ENCODE measurements at regions not wholly inside any gene's neighbourhood (a gene's known extent, or its start where the extent isn't known, plus 50 kb on each side); places are given as distances from the start of the nearest gene placed in this dataset.

DNA sequence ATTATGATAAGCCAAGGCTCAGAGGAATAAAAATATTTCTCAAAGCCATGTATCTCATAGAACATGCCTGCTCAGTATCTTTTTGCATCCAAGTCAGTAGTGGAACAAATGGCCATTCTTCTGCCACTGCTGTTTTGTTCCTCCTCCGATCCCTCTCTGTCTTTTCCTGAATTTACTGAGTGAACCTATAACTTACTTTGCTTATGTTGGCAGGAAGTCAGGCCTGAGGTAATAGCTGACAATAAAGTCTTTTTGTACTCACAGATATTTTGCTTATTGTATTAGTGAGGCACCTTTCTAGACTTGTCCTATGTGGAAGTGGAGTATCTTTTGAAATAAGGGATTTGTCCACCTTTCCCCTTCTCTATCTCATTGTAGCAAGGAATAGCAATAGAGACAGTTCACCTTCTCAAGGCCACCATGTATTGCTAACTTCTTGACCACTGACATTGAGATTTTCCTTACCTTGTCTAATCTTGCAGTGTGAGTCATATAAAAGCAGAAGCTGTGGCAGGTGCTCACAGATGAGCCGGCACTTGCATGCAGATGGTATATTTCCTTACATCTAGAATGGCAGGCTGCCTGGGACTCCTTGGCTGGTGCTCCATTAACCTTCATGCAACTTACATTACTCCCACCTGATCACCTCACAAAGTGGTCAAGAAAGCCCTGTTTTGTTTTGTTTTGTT lies 68.2 kb downstream of the AGTR2 start:
- no peak overlapping the region for H3K27ac ChIP-seq (ENCODE audit: insufficient read depth, low read depth, low read length)
- no peaks in the 10 kb centered on the region for H3K36me3 ChIP-seq (ENCODE audit: control insufficient read depth in 2 of 2, extremely low read depth in 1 of 2, insufficient read depth in 2 of 2, low read length in 2 of 2)
- ChIA-PET POLR2A (no interaction called here), CTCF (no interaction called here)
- FAIRE-seq (no peak), DNase-seq (ENCODE audit: low read depth, low spot score) (no peak)
- BruUV-seq (replicated peaks): no TSS peak
- no peak overlapping the region for H2AFZ ChIP-seq (ENCODE audit: low read depth, low read length)
- no peaks in the 10 kb centered on the region for H4K20me1 ChIP-seq (replicated peaks; ENCODE audit: control insufficient read depth, extremely low read depth, insufficient read depth, low read length)
- no peaks in the 10 kb centered on the region for H3K9me1 ChIP-seq (replicated peaks; ENCODE audit: control insufficient read depth, extremely low read depth, insufficient read depth, low read length)
- no peak overlapping the region for H3K4me3 ChIP-seq (replicated peaks in 1 of 3; ENCODE audit: insufficient read depth in 1 of 3, low read depth in 1 of 3, low read length in 3 of 3)
- no peak overlapping the region for H3K9ac ChIP-seq (replicated peaks; ENCODE audit: extremely low read depth, insufficient read depth, low read length)
- TF ChIP-seq POLR2A (IDR thresholded peaks at IDR 0.05; ENCODE audit: low read depth, low read length): no peak
- no peaks in the 10 kb centered on the region for H3K27me3 ChIP-seq (ENCODE audit: control insufficient read depth in 2 of 2, insufficient read depth in 2 of 2, low read length in 2 of 2)
- dilution Hi-C loops (cut with MboI; ENCODE audit: extremely low pct_ligation_motif_present, low sequenced_read_pairs) (no loop called here), intact Hi-C loops (cut with micrococcal nuclease) (no loop called here)
- no peaks in the 10 kb centered on the region for H3K9me3 ChIP-seq (replicated peaks; ENCODE audit: control insufficient read depth, insufficient read depth, low read length)
- H3K4me2 ChIP-seq (ENCODE audit: insufficient read depth, low read length): no peak overlapping the region
- no peaks in the 10 kb centered on the region for H3K4me1 ChIP-seq (ENCODE audit: control insufficient read depth, extremely low read depth, insufficient read depth, low read length)
- H3K79me2 ChIP-seq (ENCODE audit: control insufficient read depth, insufficient read depth, low read length): no peaks in the 10 kb centered on the region

GRCh38 chrX:116239944-116240840 lies 69.6 kb downstream of the AGTR2 start:
- no peak overlapping the region for H3K9ac ChIP-seq (replicated peaks; ENCODE audit: extremely low read depth, insufficient read depth, low read length)
- BruUV-seq (replicated peaks): no TSS peak
- FAIRE-seq (no peak), DNase-seq (ENCODE audit: low read depth, low spot score) (no peak)
- POLR2A ChIA-PET: no interaction called here
- no peak overlapping the region for H3K27ac ChIP-seq (ENCODE audit: insufficient read depth, low read depth, low read length)
- H2AFZ ChIP-seq (ENCODE audit: low read depth, low read length): no peak overlapping the region
- H3K9me3 ChIP-seq (replicated peaks; ENCODE audit: control insufficient read depth, insufficient read depth, low read length): no peaks in the 10 kb centered on the region
- intact Hi-C loops (cut with micrococcal nuclease): no loop called here
- CTCF ChIA-PET: no interaction called here
- no peaks in the 10 kb centered on the region for H3K79me2 ChIP-seq (ENCODE audit: control insufficient read depth, insufficient read depth, low read length)
- H3K4me2 ChIP-seq (ENCODE audit: insufficient read depth, low read length): no peak overlapping the region
- no peaks in the 10 kb centered on the region for H3K4me1 ChIP-seq (ENCODE audit: control insufficient read depth, extremely low read depth, insufficient read depth, low read length)
- H3K9me1 ChIP-seq (replicated peaks; ENCODE audit: control insufficient read depth, extremely low read depth, insufficient read depth, low read length): no peaks in the 10 kb centered on the region
- H3K36me3 ChIP-seq (ENCODE audit: control insufficient read depth in 2 of 2, extremely low read depth in 1 of 2, insufficient read depth in 2 of 2, low read length in 2 of 2): no peaks in the 10 kb centered on the region
- no peak overlapping the region for H3K4me3 ChIP-seq (replicated peaks in 1 of 3; ENCODE audit: insufficient read depth in 1 of 3, low read depth in 1 of 3, low read length in 3 of 3)
- H4K20me1 ChIP-seq (replicated peaks; ENCODE audit: control insufficient read depth, extremely low read depth, insufficient read depth, low read length): no peaks in the 10 kb centered on the region
- dilution Hi-C loops (cut with MboI; ENCODE audit: extremely low pct_ligation_motif_present, low sequenced_read_pairs): no loop called here
- TF ChIP-seq FOS (IDR thresholded peaks at IDR 0.05; ENCODE audit: borderline replicate concordance, insufficient read depth, low read length) (no peak), POLR2A (IDR thresholded peaks at IDR 0.05; ENCODE audit: low read depth, low read length) (no peak), MYC (IDR thresholded peaks at IDR 0.05; ENCODE audit: low read depth, low read length) (no peak), GATA2 (IDR thresholded peaks at IDR 0.05; ENCODE audit: insufficient read depth, insufficient read length, low read depth, low read length) (no peak), JUN (IDR thresholded peaks at IDR 0.05; ENCODE audit: borderline replicate concordance, insufficient read depth, insufficient read length, low read depth) (no peak), CTCF (IDR thresholded peaks at IDR 0.05; ENCODE audit: extremely low read depth in 1 of 2, insufficient read depth in 1 of 2, low read depth in 1 of 2, low read length in 2 of 2) (no peak), POLR2AphosphoS5 (IDR thresholded peaks at IDR 0.05; ENCODE audit: insufficient read depth, low read depth, low read length) (no peak), EZH2 (IDR thresholded peaks at IDR 0.05; ENCODE audit: borderline replicate concordance, low read depth, low read length, severe bottlenecking) (no peak), MAX (IDR thresholded peaks at IDR 0.05; ENCODE audit: insufficient read depth, insufficient read length) (no peak)
- H3K27me3 ChIP-seq (ENCODE audit: control insufficient read depth in 2 of 2, insufficient read depth in 2 of 2, low read length in 2 of 2): no peaks in the 10 kb centered on the region

Measured in endothelial cell of umbilical vein (primary cell).